H1 (cell line): ENCODE measurements at regions not wholly inside any gene's neighbourhood (a gene's known extent, or its start where the extent isn't known, plus 50 kb on each side); places are given as distances from the start of the nearest gene placed in this dataset.

Experiments used
- BACH1 ChIP-seq: IDR thresholded peaks from 2 replicates; pipeline ENCODE4 v1.6.1; 2012; ENCODE audit warnings: low read length, improper control_type of control experiment
- JUND ChIP-seq: IDR thresholded peaks from 2 replicates; pipeline ENCODE4 v1.6.1; 2011; ENCODE audit warnings: mild to moderate bottlenecking, improper control_type of control experiment, low read length
- RNF2 ChIP-seq: fragments of 200-900, 300-1000 bp; sonication (generic); IDR thresholded peaks from 2 replicates; pipeline ENCODE4 v1.7.1; 2016; ENCODE audit warnings: borderline replicate concordance, low read depth, mild to moderate bottlenecking, antibody characterized with exemption, low read length; ENCODE audit not compliant: poor library complexity, severe bottlenecking; ENCODE audit errors: missing control alignments
- YY1 ChIP-seq: IDR thresholded peaks from 2 replicates; pipeline ENCODE4 v1.6.1; 2011; ENCODE audit warnings: low read depth, mild to moderate bottlenecking, low read length

DNA sequence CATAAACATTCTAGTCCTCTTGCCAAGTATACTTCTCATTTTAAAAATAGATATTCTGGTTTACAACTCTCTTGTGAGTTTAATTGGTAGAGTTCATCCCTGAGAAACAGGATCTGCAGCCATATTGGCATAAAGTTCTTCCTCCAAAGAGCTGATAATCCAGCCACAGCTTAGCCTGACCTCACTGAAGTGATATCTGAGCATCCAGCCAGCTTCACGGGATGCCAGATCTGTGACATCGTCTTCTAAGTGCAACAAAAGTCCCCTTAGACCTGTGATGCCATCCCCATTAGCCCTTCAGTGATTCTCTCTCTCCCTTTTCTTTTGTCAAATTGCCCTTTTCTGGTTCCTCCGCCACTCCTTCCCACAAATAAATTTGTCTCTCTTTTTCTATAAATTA lies 180.6 kb upstream of the STXBP5 start (continued):
- TF ChIP-seq JUND = no peak
- no peak for TF ChIP-seq BACH1
- no peak for TF ChIP-seq RNF2
- no peak for TF ChIP-seq YY1
